ENCODE measurements at regions not wholly inside any gene's neighbourhood (a gene's known extent, or its start where the extent isn't known, plus 50 kb on each side); places are given as distances from the start of the nearest gene placed in this dataset.

DNA sequence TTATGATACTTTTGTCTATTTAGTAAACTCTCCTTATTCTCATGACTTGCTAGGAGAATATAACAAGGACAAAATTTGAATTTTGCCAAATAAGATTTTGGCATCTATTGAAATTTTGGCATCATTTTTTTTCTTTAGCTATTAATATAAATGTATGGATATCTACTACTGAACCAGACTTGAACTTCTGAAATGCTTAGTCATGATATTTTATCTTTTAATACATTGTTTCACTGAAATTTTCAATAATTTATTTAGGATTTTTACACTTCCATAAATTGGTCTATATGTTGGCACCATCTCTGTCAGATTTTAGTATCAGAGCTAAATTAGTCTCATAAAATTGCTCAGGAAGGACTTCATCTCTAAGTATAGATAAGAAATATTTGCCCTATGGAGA, 149.8 kb downstream of the CYP26B1 start:
- Histone ChIP-seq H2BK5ac (ENCODE audit: low read depth, low read length) (no peak overlapping the region), H4K5ac (ENCODE audit: insufficient read length, low read depth, low read length) (no peak overlapping the region), H4K91ac (replicated peaks; ENCODE audit: insufficient read length, low read length) (no peak overlapping the region), H4K20me1 (replicated peaks in 1 of 2; ENCODE audit: control insufficient read depth in 1 of 2, insufficient read depth in 2 of 2, low read length in 2 of 2) (no peaks in the 10 kb centered on the region), H2AK5ac (ENCODE audit: low read depth, low read length) (no peak overlapping the region), H2BK120ac (replicated peaks; ENCODE audit: low read depth, low read length) (no peak overlapping the region), H2BK20ac (ENCODE audit: low read length) (no peak overlapping the region), H3K23ac (ENCODE audit: insufficient read length) (no peak overlapping the region), H3K18ac (ENCODE audit: extremely low read depth, low read length) (no peak overlapping the region), H2AFZ (ENCODE audit: low read length) (no peak overlapping the region), H3K79me1 (ENCODE audit: low read depth, low read length) (no peaks in the 10 kb centered on the region), H3K9ac (replicated peaks in 1 of 4; ENCODE audit: extremely low read depth in 1 of 4, low read depth in 3 of 4, low read length in 3 of 4) (no peak overlapping the region), H3K4me1 (replicated peaks in 1 of 4; ENCODE audit: control insufficient read depth in 3 of 4, insufficient read depth in 4 of 4, low read length in 3 of 4) (peaks cover 0 to 6% (median 1%) of the 10 kb centered on the region in 4 experiments; a peak in 4 of 7 replicates), H3K23me2 (ENCODE audit: low read depth, low read length) (no peaks in the 10 kb centered on the region), H3K56ac (replicated peaks; ENCODE audit: insufficient read length, low read depth, low read length) (no peak overlapping the region), H4K8ac (ENCODE audit: extremely low read depth, insufficient read depth, low read length) (no peak overlapping the region), H3K4me2 (ENCODE audit: insufficient read depth in 1 of 2, low read depth in 2 of 2, low read length in 2 of 2) (no peak overlapping the region), H3K27ac (ENCODE audit: low read depth, low read length) (no peak overlapping the region), H3K36me3 (ENCODE audit: control insufficient read depth in 2 of 4, insufficient read depth in 4 of 4, low read length in 3 of 4) (no peaks in the 10 kb centered on the region), H2BK15ac (ENCODE audit: low read length) (no peak overlapping the region), H3K27me3 (replicated peaks in 1 of 4; ENCODE audit: control insufficient read depth in 3 of 4, extremely low read depth in 1 of 4, insufficient read depth in 3 of 4, low read length in 3 of 4) (no peaks in the 10 kb centered on the region), H3K9me3 (ENCODE audit: insufficient read depth in 2 of 2, low read depth in 1 of 2, low read length in 1 of 2) (no peaks in the 10 kb centered on the region), H3K4me3 (ENCODE audit: extremely low read depth in 1 of 4, insufficient read depth in 2 of 4, low read depth in 3 of 4, low read length in 4 of 4) (no peak overlapping the region), H3K79me2 (ENCODE audit: control insufficient read depth in 1 of 2, insufficient read depth in 2 of 2, low read length in 2 of 2) (no peaks in the 10 kb centered on the region), H2BK12ac (ENCODE audit: low read depth, low read length) (no peak overlapping the region), H3K4ac (replicated peaks; ENCODE audit: insufficient read length, low read depth, low read length) (no peak overlapping the region), H3K14ac (ENCODE audit: insufficient read length) (no peak overlapping the region)
- FAIRE-seq (no peak), DNase-seq (ENCODE audit: low read depth in 1 of 2, low spot score in 2 of 2) (no peak)
- TF ChIP-seq CEBPB (IDR thresholded peaks at IDR 0.05; ENCODE audit: low read depth, low read length) (no peak), CBX5 (IDR thresholded peaks at IDR 0.05; ENCODE audit: low read depth, low read length) (no peak), SIX5 (IDR thresholded peaks at IDR 0.05; ENCODE audit: low read depth, low read length) (no peak), RAD21 (IDR thresholded peaks at IDR 0.05 in 1 of 2, conservative IDR thresholded peaks at IDR 0.05 in 1 of 2; ENCODE audit: low read depth in 2 of 2, low read length in 2 of 2) (no peak), BCL11A (IDR thresholded peaks at IDR 0.05; ENCODE audit: low read depth in 2 of 2, low read length in 2 of 2) (no peak), FOSL1 (IDR thresholded peaks at IDR 0.05; ENCODE audit: insufficient read depth, low read depth, low read length) (no peak), RFX5 (IDR thresholded peaks at IDR 0.05; ENCODE audit: borderline replicate concordance, low read depth, low read length) (no peak), BRCA1 (IDR thresholded peaks at IDR 0.05; ENCODE audit: low read depth, low read length) (no peak), SIN3A (conservative IDR thresholded peaks at IDR 0.05 in 1 of 2, IDR thresholded peaks at IDR 0.05 in 1 of 2; ENCODE audit: low read depth in 1 of 2, low read length in 2 of 2) (no peak)
- TF ChIP-seq, protein P1, sequence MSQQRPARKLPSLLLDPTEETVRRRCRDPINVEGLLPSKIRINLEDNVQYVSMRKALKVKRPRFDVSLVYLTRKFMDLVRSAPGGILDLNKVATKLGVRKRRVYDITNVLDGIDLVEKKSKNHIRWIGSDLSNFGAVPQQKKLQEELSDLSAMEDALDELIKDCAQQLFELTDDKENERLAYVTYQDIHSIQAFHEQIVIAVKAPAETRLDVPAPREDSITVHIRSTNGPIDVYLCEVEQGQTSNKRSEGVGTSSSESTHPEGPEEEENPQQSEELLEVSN (IDR thresholded peaks at IDR 0.05): no peak
- ChIA-PET CTCF (ENCODE audit: partially characterized antibody) (no interaction called here), POLR2A (ENCODE audit: partially characterized antibody) (no interaction called here)
